IMR-90 (cell line): ENCODE measurements at regions not wholly inside any gene's neighbourhood (a gene's known extent, or its start where the extent isn't known, plus 50 kb on each side); places are given as distances from the start of the nearest gene placed in this dataset.

ENCODE experiments used
- ATAC-seq: fragments of 200-7000 bp; cut with Tn5 transposase; 2 replicates; pipeline ENCODE4 v1.9.1; 2020; ENCODE audit warnings: low read depth, mild to moderate bottlenecking, moderate library complexity
- BruUV-seq: library from RNA; stranded (reverse); fragments of 400-500 nt; replicated peaks from 2 replicates; lab custom pipeline; 2021; lab: Mats Ljungman, UMichigan
- CTCF ChIA-PET: fragments of 300-600 bp; formaldehyde crosslinking; extraction: SDS; loops from one replicate; lab custom pipeline; 2021; ENCODE audit warnings: antibody characterized with exemption; lab: Yijun Ruan, JAX
- POLR2A ChIA-PET: fragments of 300-600 bp; sonication (Branson Sonifier 250); formaldehyde crosslinking; loops from one replicate; lab custom pipeline; 2022; ENCODE audit warnings: antibody characterized with exemption; ENCODE audit not compliant: unreplicated experiment; lab: Charles Lee
- DNase-seq: peaks from one replicate; pipeline ENCODE4 v3.0.0; 2013
- H2AFZ ChIP-seq: replicated peaks from 2 replicates; pipeline ENCODE3; 2013; ENCODE audit warnings: low read length, mild to moderate bottlenecking; ENCODE audit not compliant: poor library complexity
- H2AK5ac ChIP-seq: 2 replicates; pipeline ENCODE4 v1.6.1; 2013; ENCODE audit warnings: low read depth, low read length, inconsistent platforms
- H2AK9ac ChIP-seq: replicated peaks from 2 replicates; pipeline ENCODE3; 2013; ENCODE audit warnings: mild to moderate bottlenecking, low read depth, low read length, moderate library complexity; ENCODE audit not compliant: poor library complexity
- H2BK120ac ChIP-seq: 2 replicates; pipeline ENCODE4 v1.6.1; 2013; ENCODE audit warnings: low read depth, low read length, inconsistent platforms
- H2BK15ac ChIP-seq: 3 replicates; pipeline ENCODE4 v1.6.1; 2013; ENCODE audit warnings: low read depth, low read length, inconsistent platforms
- H2BK20ac ChIP-seq: 2 replicates; pipeline ENCODE4 v1.6.1; 2013; ENCODE audit warnings: low read depth, mild to moderate bottlenecking, inconsistent platforms, low read length, moderate library complexity
- H2BK5ac ChIP-seq: 2 replicates; pipeline ENCODE4 v1.6.1; 2013; ENCODE audit warnings: mild to moderate bottlenecking, low read depth, low read length, inconsistent platforms; ENCODE audit not compliant: poor library complexity, severe bottlenecking
- H3K14ac ChIP-seq: replicated peaks from 2 replicates; pipeline ENCODE4 v1.6.1; 2013; ENCODE audit warnings: low read depth, low read length, inconsistent platforms
- H3K18ac ChIP-seq: 2 replicates; pipeline ENCODE4 v1.6.1; 2013; ENCODE audit warnings: low read depth, low read length, control low read depth
- H3K23ac ChIP-seq: 2 replicates; pipeline ENCODE4 v1.6.1; 2013; ENCODE audit warnings: low read depth, low read length, inconsistent platforms
- H3K27ac ChIP-seq: 2 replicates; pipeline ENCODE4 v1.5.1; 2013; ENCODE audit warnings: mild to moderate bottlenecking, control low read depth, low read length; ENCODE audit not compliant: insufficient read depth
- H3K27me3 ChIP-seq: 2 replicates; pipeline ENCODE4 v1.6.1; 2013; ENCODE audit warnings: low read length; ENCODE audit not compliant: control insufficient read depth, insufficient read depth
- H3K36me3 ChIP-seq: 2 replicates; pipeline ENCODE4 v1.6.1; 2013; ENCODE audit warnings: low read length, mixed read lengths; ENCODE audit not compliant: control insufficient read depth, insufficient read depth
- H3K4ac ChIP-seq: 2 replicates; pipeline ENCODE4 v1.6.1; 2013; ENCODE audit warnings: low read depth, low read length, inconsistent platforms
- H3K4me1 ChIP-seq: 2 replicates; pipeline ENCODE4 v1.6.1; 2013; ENCODE audit warnings: low read length, mixed read lengths; ENCODE audit not compliant: control insufficient read depth, insufficient read depth
- H3K4me2 ChIP-seq: 2 replicates; pipeline ENCODE4 v1.6.1; 2013; ENCODE audit warnings: low read depth, mild to moderate bottlenecking, control low read depth, low read length, moderate library complexity
- H3K4me3 ChIP-seq: 2 replicates; pipeline ENCODE4 v1.5.1; 2013; ENCODE audit warnings: low read depth, mild to moderate bottlenecking, control low read depth, low read length, moderate library complexity; ENCODE audit not compliant: insufficient read depth
- H3K56ac ChIP-seq: 2 replicates; pipeline ENCODE4 v1.6.1; 2013; ENCODE audit warnings: low read length, inconsistent platforms; ENCODE audit not compliant: insufficient read depth; ENCODE audit errors: extremely low read depth
- H3K79me1 ChIP-seq, 2 experiments: 2 replicates each; pipeline ENCODE4 v1.6.1; 2013; ENCODE audit warnings: low read length in 2 of 2, inconsistent platforms in 1 of 2, low read depth in 1 of 2
- H3K9ac ChIP-seq: 2 replicates; pipeline ENCODE4 v1.6.1; 2013; ENCODE audit warnings: low read depth, low read length, control low read depth
- H3K9me1 ChIP-seq: 2 replicates; pipeline ENCODE4 v1.6.1; 2013; ENCODE audit warnings: low read length, inconsistent platforms; ENCODE audit not compliant: insufficient read depth
- H3K9me3 ChIP-seq: 2 replicates; pipeline ENCODE4 v1.6.1; 2013; ENCODE audit warnings: low read length; ENCODE audit not compliant: control insufficient read depth, insufficient read depth
- H4K20me1 ChIP-seq: 2 replicates; pipeline ENCODE4 v1.6.1; 2013; ENCODE audit warnings: low read length, inconsistent platforms; ENCODE audit not compliant: insufficient read depth
- H4K5ac ChIP-seq: 2 replicates; pipeline ENCODE4 v1.6.1; 2013; ENCODE audit warnings: mild to moderate bottlenecking, low read depth, low read length, control low read depth
- H4K8ac ChIP-seq, 2 experiments: 2 replicates each; pipeline ENCODE4 v1.6.1; 2013; ENCODE audit warnings: low read depth in 2 of 2, low read length in 2 of 2, control low read depth in 1 of 2, inconsistent platforms in 1 of 2
- H4K91ac ChIP-seq: 2 replicates; pipeline ENCODE4 v1.6.1; 2013; ENCODE audit warnings: low read depth, low read length, inconsistent platforms; ENCODE audit not compliant: insufficient read depth
- BHLHE40 ChIP-seq: fragments of 150-350 bp; IDR thresholded peaks from 2 replicates; pipeline ENCODE4 v1.6.1; 2016; ENCODE audit warnings: mild to moderate bottlenecking, low read depth, low read length
- CEBPB ChIP-seq: IDR thresholded peaks from 2 replicates; pipeline ENCODE4 v1.6.1; 2012; ENCODE audit warnings: low read depth, low read length, improper control_type of control experiment
- CHD1 ChIP-seq: IDR thresholded peaks from 2 replicates; pipeline ENCODE4 v1.6.1; 2012; ENCODE audit warnings: low read depth, low read length, improper control_type of control experiment
- CTCF ChIP-seq: conservative IDR thresholded peaks from 2 replicates; pipeline ENCODE4 v1.5.1; 2012; ENCODE audit warnings: mild to moderate bottlenecking, low read depth, low read length, improper control_type of control experiment
- ELK1 ChIP-seq: fragments of 150-350 bp; IDR thresholded peaks from 2 replicates; pipeline ENCODE4 v1.6.1; 2016; ENCODE audit warnings: low read depth, mild to moderate bottlenecking, low read length, moderate library complexity, borderline replicate concordance
- FOS ChIP-seq: fragments of 150-350 bp; IDR thresholded peaks from 2 replicates; pipeline ENCODE4 v1.6.1; 2016; ENCODE audit warnings: low read depth, low read length
- MAFK ChIP-seq: IDR thresholded peaks from 2 replicates; pipeline ENCODE4 v1.6.1; 2012; ENCODE audit warnings: low read depth, low read length, improper control_type of control experiment
- MAZ ChIP-seq: IDR thresholded peaks from 2 replicates; pipeline ENCODE4 v1.6.1; 2012; ENCODE audit warnings: low read depth, mild to moderate bottlenecking, low read length, improper control_type of control experiment, moderate library complexity, borderline replicate concordance
- NFE2L2 ChIP-seq: fragments of 150-350 bp; IDR thresholded peaks from 2 replicates; pipeline ENCODE4 v1.6.1; 2016; ENCODE audit warnings: low read depth, mild to moderate bottlenecking, low read length
- POLR2A ChIP-seq: IDR thresholded peaks from 2 replicates; pipeline ENCODE4 v1.6.1; 2012; ENCODE audit warnings: mild to moderate bottlenecking, low read depth, low read length
- RAD21 ChIP-seq: IDR thresholded peaks from 2 replicates; pipeline ENCODE4 v1.6.1; 2012; ENCODE audit warnings: low read length, improper control_type of control experiment
- RCOR1 ChIP-seq: IDR thresholded peaks from 2 replicates; pipeline ENCODE4 v1.6.1; 2012; ENCODE audit warnings: mild to moderate bottlenecking, low read length, improper control_type of control experiment; ENCODE audit not compliant: insufficient replicate concordance
- RFX5 ChIP-seq: IDR thresholded peaks from 2 replicates; pipeline ENCODE4 v1.8.0; 2012; ENCODE audit warnings: low read depth, mild to moderate bottlenecking, low read length, moderate library complexity
- SMC3 ChIP-seq: fragments of 150-350 bp; IDR thresholded peaks from 2 replicates; pipeline ENCODE4 v1.6.1; 2016; ENCODE audit warnings: low read depth, mild to moderate bottlenecking, antibody characterized with exemption, low read length, moderate library complexity
- USF2 ChIP-seq: fragments of 150-350 bp; IDR thresholded peaks from 2 replicates; pipeline ENCODE4 v1.6.1; 2017; ENCODE audit warnings: mild to moderate bottlenecking, antibody characterized with exemption, low read length, low read depth
- WGBS, 2 experiments: methylation state at CpG; one replicate each; pipeline versions ENCODE4 v1.1.5 to v1.1.7; 2013; ENCODE audit warnings: missing lambda C conversion rate in 2 of 2; ENCODE audit not compliant: insufficient read length in 1 of 2; ENCODE audit errors: extremely low coverage in 2 of 2; 5-methylcytosine and 5-hydroxymethylcytosine counted together
- dilution Hi-C: fragments of 300-500 bp; cut with HindIII; formaldehyde crosslinking; loops from one replicate; pipeline ENCODE4 v1.14.3; 2018; ENCODE audit warnings: low sequenced_read_pairs; ENCODE audit not compliant: unreplicated experiment
- in situ Hi-C: fragments of 300-500 bp; cut with MboI; formaldehyde crosslinking; loops from 3 replicates; pipeline ENCODE4 v1.14.3; 2019; ENCODE audit warnings: low sequenced_read_pairs, inconsistent platforms, mixed read lengths
- intact Hi-C: fragments of 100-400 bp; cut with micrococcal nuclease; formaldehyde crosslinking; loops from 2 replicates; pipeline ENCODE4 v1.10.0; 2022

GRCh38 chr2:160570376-160570775 is 76.8 kb upstream of the RBMS1 start:
- no peak overlapping the region for H3K4ac ChIP-seq
- 86% methylated on average over 1 of the region's 2 CpGs; no CpG with 5 or more reads in 1 of the 2 experiments for WGBS, 2 experiments
- TF ChIP-seq MAZ (no peak), BHLHE40 (no peak), CHD1 (no peak), RAD21 (no peak), RFX5 (no peak), ELK1 (no peak), CEBPB (no peak), USF2 (no peak), SMC3 (no peak), NFE2L2 (no peak), CTCF (no peak), POLR2A (no peak), MAFK (no peak), FOS (no peak), RCOR1 (no peak)
- H3K27me3 ChIP-seq: no peaks in the 10 kb centered on the region
- H2BK5ac ChIP-seq: no peak overlapping the region
- H3K9me1 ChIP-seq: peaks cover 6% of the 10 kb centered on the region; the same call in 1 of the 2 replicates
- no peak overlapping the region for H2BK20ac ChIP-seq
- no peak overlapping the region for H3K18ac ChIP-seq
- no peak overlapping the region for H2BK15ac ChIP-seq
- DNase-seq: no peak
- no TSS peak for BruUV-seq
- no peak overlapping the region for H3K27ac ChIP-seq
- no peaks in the 10 kb centered on the region for H4K20me1 ChIP-seq
- no peak overlapping the region for H3K9ac ChIP-seq
- no peak overlapping the region for H4K5ac ChIP-seq
- intact Hi-C loops: no loop called here
- H3K23ac ChIP-seq: no peak overlapping the region
- no peak overlapping the region for H2AK9ac ChIP-seq
- H3K36me3 ChIP-seq: no peaks in the 10 kb centered on the region
- no peak overlapping the region for H2AFZ ChIP-seq
- peaks cover 2% of the 10 kb centered on the region; the same call in 1 of the 2 replicates for H3K4me1 ChIP-seq
- no peak for ATAC-seq
- H3K79me1 ChIP-seq: no peaks in the 10 kb centered on the region
- no peak overlapping the region for H3K4me2 ChIP-seq
- H3K9me3 ChIP-seq: 0 out of 2 replicates have a peak, but pooled peaks cover 2% of the 10 kb centered on the region
- no peak overlapping the region for H2BK120ac ChIP-seq
- H2AK5ac ChIP-seq: no peak overlapping the region
- H4K91ac ChIP-seq: no peak overlapping the region
- POLR2A ChIA-PET: no interaction called here
- H4K8ac ChIP-seq: no peak overlapping the region
- in situ Hi-C loops: no loop called here
- no peak overlapping the region for H3K14ac ChIP-seq
- no peak overlapping the region for H3K56ac ChIP-seq
- H3K4me3 ChIP-seq: no peak overlapping the region
- dilution Hi-C loops: no loop called here
- CTCF ChIA-PET: no interaction called here
